HEK293 (cell line): ENCODE measurements at regions not wholly inside any gene's neighbourhood (a gene's known extent, or its start where the extent isn't known, plus 50 kb on each side); places are given as distances from the start of the nearest gene placed in this dataset.

Experiments
- CTCF ChIP-seq: fragments of 450-650 bp; formaldehyde crosslinking; IDR thresholded peaks from 2 replicates; pipeline ENCODE4 v1.5.1; 2016; ENCODE audit warnings: missing biosample characterization, missing genetic modification characterization
- MZF1 ChIP-seq: fragments of 450-650 bp; formaldehyde crosslinking; IDR thresholded peaks from 2 replicates; pipeline ENCODE4 v1.5.1; 2017; ENCODE audit warnings: missing biosample characterization, missing genetic modification characterization, borderline replicate concordance
- TCF7L2 ChIP-seq: IDR thresholded peaks from 2 replicates; pipeline ENCODE4 v1.6.1; 2011; ENCODE audit warnings: low read depth, mild to moderate bottlenecking, inconsistent platforms, low read length, moderate library complexity, borderline replicate concordance
- ZNF274 ChIP-seq, 2 experiments: fragments of 200-500 bp in 1 of 2; fragments of 450-650 bp in 1 of 2; sonication (Bioruptor generic) in 1 of 2; formaldehyde crosslinking in 1 of 2; IDR thresholded peaks; 2 replicates each; pipeline versions ENCODE4 v1.5.1 to v1.6.1; 2014 to 2016; ENCODE audit warnings: borderline replicate concordance in 1 of 2, inconsistent platforms in 1 of 2, low read length in 1 of 2, missing biosample characterization in 1 of 2, missing genetic modification characterization in 1 of 2
- ZNF341 ChIP-seq: fragments of 450-650 bp; formaldehyde crosslinking; IDR thresholded peaks from 2 replicates; pipeline ENCODE4; 2016; ENCODE audit warnings: low read depth, missing biosample characterization, missing genetic modification characterization
- ZNF423 ChIP-seq: fragments of 450-650 bp; formaldehyde crosslinking; IDR thresholded peaks from 2 replicates; pipeline ENCODE4 v1.5.1; 2016; ENCODE audit warnings: missing biosample characterization, missing genetic modification characterization
- ZNF449 ChIP-seq: fragments of 450-650 bp; formaldehyde crosslinking; IDR thresholded peaks from 2 replicates; pipeline ENCODE4 v1.5.1; 2017; ENCODE audit warnings: missing biosample characterization, mild to moderate bottlenecking, missing genetic modification characterization, moderate library complexity
- ZNF518A ChIP-seq: fragments of 450-650 bp; formaldehyde crosslinking; conservative IDR thresholded peaks from 2 replicates; pipeline ENCODE4 v1.5.1; 2016; ENCODE audit warnings: low read depth, missing biosample characterization, missing genetic modification characterization
- ZNF660 ChIP-seq: fragments of 450-650 bp; IDR thresholded peaks from 2 replicates; pipeline ENCODE4 v1.5.1; 2018; ENCODE audit warnings: missing biosample characterization, mild to moderate bottlenecking, missing genetic modification characterization
- TF ChIP-seq, protein P1 (sequence below): fragments of 450-650 bp; formaldehyde crosslinking; conservative IDR thresholded peaks from 2 replicates; pipeline ENCODE4 v1.5.1; 2016; ENCODE audit warnings: low read depth, missing biosample characterization, missing genetic modification characterization

DNA sequence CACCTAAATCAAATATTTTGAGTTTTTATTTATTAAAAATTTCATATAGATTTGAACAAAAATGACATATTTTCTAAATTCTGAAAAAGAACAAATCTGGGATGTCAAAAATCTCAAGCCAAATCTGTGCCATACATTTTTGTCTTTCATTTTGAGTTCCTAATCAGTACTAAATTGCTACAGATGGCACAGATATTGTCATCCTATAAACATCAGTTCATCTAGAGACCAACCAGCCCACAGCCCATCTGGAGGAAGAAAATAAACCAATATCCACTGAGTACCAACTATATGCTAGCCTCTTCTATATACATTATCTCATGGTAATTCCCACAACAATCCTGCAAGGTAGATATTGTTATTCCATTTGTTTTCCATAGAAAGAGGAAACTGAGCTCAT, 156.8 kb upstream of the ATP1B1 start:
- TF ChIP-seq, protein P1, sequence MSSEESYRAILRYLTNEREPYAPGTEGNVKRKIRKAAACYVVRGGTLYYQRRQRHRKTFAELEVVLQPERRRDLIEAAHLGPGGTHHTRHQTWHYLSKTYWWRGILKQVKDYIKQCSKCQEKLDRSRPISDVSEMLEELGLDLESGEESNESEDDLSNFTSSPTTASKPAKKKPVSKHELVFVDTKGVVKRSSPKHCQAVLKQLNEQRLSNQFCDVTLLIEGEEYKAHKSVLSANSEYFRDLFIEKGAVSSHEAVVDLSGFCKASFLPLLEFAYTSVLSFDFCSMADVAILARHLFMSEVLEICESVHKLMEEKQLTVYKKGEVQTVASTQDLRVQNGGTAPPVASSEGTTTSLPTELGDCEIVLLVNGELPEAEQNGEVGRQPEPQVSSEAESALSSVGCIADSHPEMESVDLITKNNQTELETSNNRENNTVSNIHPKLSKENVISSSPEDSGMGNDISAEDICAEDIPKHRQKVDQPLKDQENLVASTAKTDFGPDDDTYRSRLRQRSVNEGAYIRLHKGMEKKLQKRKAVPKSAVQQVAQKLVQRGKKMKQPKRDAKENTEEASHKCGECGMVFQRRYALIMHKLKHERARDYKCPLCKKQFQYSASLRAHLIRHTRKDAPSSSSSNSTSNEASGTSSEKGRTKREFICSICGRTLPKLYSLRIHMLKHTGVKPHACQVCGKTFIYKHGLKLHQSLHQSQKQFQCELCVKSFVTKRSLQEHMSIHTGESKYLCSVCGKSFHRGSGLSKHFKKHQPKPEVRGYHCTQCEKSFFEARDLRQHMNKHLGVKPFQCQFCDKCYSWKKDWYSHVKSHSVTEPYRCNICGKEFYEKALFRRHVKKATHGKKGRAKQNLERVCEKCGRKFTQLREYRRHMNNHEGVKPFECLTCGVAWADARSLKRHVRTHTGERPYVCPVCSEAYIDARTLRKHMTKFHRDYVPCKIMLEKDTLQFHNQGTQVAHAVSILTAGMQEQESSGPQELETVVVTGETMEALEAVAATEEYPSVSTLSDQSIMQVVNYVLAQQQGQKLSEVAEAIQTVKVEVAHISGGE (tag by site-specific recombination), result no peak
- TF ChIP-seq ZNF341 (tag by site-specific recombination) (no peak), ZNF274 (IDR thresholded peaks at IDR 0.05; ENCODE audit: low read length) (no peak), ZNF274 (tag by site-specific recombination; IDR thresholded peaks at IDR 0.05; ENCODE audit: borderline replicate concordance) (no peak), ZNF423 (tag by site-specific recombination) (no peak), CTCF (no peak), MZF1 (no peak), ZNF518A (no peak), ZNF660 (tag by site-specific recombination) (no peak), TCF7L2 (no peak), ZNF449 (tag by site-specific recombination) (no peak)
